Amniotic epithelial cell (primary cell): ENCODE measurements at regions not wholly inside any gene's neighbourhood (a gene's known extent, or its start where the extent isn't known, plus 50 kb on each side); places are given as distances from the start of the nearest gene placed in this dataset.

ENCODE experiments used
- DNase-seq: peaks from one replicate; pipeline ENCODE4 v3.0.0-alpha.2; 2010; ENCODE audit warnings: low read depth

- no peak for DNase-seq
Measured at GRCh38 chr22:49238181-49239141, 589.2 kb downstream of the BRD1 start.

DNA sequence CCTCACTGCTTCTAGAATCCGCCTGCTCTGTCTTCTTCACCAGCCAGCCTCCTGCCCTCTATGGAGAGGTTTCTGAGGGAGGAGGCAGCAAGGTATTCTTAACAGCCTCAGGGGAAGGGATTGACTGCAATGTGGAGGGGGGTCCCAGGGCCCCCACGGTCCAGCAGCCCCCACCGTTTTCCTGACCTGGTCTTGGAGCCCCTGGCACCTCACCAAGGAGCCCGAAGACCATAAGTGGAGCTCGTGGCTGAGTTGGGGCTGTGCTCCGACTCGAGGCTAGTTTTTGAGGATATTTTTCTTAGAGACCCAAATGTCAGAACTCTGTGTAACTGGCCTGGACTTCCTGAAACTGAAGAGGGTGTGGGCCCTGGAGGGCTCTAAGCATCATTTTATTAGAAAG, 590.0 kb downstream of the BRD1 start:
- no peak for DNase-seq

DNA sequence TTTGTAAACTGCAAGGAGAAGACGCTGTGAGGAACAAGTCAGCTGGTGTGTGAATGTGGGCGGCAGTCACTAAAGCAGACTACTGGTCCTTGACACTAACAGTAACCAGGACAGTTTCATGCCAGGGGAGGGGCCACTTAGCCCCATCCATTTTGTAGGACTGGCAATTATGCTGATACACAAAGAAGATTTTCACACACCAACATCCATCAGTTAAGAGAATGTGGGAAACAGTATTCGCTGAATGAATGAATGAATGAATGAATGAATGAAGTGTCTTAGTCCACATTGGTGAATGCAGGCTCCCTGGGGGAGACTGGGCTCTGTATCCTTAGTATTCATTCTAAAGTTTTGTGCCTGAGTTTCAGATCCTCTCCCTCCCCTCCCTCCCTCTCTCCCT, 590.4 kb downstream of the BRD1 start:
- no peak for DNase-seq

- DNase-seq: no peak
Measured at GRCh38 chr22:49236541-49237075, 591.1 kb downstream of the BRD1 start.

DNA sequence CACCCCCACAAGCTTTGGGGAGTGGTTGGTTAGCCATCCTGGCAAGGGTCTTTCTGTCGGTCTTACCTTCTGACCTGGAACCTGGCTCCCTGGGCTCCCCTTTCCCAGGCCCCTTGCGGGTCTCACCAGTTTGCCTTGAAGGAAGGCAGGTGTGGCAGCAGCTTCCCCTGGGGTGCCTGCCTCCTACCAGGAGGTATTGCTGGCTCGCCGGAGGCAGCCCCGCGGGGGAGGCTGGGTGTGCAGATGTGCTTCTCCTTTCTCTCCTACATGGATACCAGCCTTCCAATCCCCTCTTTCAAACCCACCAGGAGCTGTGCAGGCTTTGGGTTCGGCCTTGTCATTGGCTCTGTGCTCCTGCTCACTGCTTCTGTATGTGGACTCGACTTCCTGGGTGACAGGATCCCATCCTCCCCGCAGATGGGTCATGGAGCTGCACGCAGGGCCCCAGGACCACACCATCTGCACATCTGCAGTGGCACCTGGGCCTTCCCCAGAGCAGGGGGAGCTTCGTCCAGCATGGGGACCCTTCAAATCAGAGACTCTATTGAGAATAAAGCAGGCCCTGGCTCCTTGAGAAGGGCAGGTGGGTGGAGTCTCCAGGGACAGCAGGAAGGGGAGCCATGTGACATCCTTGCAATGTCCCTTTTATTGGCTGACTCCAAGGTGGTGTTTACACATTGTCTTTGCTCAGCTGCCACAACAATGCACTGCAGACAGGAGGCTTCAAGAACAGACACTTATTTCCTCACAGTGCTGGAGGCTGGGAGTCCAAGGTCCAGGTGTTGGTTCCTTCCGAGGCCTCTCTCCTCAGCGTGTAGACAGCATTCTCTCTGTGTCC, 592.0 kb downstream of the BRD1 start:
- no peak for DNase-seq

- DNase-seq: no peak
Measured at GRCh38 chr22:49234459-49234858, 593.2 kb downstream of the BRD1 start.

- DNase-seq: no peak
Measured at GRCh38 chr22:49233507-49234100, 594.1 kb downstream of the BRD1 start.

DNA sequence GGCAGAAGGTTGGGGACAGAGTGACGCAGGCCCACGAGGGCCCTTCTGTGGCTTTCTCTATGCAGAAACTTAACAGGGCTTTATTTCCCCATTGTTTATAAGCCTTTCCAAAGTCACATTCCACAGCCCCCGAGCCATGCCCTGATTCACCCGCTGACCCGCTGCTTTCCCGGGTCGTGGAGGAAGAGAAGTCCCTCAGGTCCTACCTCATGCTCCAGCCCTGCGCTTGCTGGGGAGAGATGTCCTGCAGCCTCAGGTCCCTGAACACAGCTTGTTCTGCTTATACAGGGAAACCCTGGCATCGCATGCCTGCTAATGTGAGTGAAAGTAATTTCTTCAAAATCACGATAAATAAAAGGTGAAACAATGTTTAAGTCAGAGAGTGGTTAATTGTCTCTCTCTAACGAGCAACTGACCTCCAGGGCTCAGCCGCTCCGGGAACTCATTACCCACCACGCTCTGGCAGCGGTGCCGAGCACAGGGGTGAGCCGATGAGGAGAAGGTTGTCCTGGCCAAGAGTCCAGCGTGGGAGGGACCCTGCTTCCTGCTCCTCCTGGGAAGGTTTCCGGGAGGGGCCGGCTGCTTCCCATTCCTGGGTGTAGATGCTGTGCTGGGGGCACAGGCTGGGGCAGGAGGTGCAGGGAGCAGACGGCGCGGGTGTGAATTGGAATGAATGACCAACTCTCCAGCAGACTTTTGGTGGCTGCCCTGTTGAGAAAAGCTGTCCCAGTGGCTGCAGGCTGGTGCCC, 595.2 kb downstream of the BRD1 start:
- no peak for DNase-seq

DNA sequence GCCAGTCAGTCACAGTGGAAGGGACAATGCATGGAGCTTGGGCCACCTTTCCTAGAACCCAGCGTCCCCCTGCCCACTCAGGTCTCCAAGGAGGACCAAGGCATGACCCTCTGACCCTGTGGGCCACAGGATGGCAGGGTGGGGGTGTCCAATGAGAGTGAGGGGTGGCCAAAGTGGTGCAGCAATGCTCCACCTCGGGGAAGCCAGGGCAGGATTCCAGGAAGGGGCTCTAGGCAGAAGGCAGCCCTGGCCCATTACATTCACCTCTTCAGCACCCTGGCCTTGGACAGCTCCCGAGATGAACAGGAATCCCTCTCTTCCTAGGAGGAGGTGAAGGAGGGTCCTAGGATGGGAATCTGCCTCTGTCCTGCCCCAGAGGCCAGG, 597.5 kb downstream of the BRD1 start:
- DNase-seq: no peak

GRCh38 chr22:49229483-49230193, 598.0 kb downstream of the BRD1 start:
- no peak for DNase-seq

DNA sequence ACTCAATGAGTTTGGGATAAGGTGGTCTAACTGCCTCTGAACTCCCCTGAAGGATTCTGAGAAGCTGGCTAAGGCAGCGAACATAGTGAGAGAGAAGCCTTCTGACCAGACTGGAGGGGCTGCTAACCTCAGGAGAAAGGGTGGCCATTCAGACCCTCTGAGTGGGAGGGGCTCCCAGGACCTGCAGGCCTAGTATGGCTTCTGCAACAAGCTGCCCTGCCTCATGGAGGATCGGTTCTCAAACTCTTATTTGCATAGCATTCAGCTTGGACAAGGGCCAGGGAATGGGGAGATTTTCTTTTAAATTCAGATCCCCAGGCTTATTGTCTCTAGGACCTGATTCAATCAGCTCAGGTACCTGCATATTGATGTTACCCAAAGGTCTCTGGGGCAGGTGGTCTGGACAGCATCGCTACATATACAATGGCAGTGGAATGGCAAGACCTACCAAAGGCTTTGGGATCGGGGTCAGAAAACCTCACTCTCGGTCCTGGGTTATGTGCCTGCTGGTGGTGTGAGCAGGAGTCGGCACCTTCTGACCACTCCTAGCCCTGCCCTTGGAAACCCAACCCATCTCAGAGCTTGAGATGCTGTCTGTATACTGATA, 599.1 kb downstream of the BRD1 start:
- DNase-seq: no peak

DNA sequence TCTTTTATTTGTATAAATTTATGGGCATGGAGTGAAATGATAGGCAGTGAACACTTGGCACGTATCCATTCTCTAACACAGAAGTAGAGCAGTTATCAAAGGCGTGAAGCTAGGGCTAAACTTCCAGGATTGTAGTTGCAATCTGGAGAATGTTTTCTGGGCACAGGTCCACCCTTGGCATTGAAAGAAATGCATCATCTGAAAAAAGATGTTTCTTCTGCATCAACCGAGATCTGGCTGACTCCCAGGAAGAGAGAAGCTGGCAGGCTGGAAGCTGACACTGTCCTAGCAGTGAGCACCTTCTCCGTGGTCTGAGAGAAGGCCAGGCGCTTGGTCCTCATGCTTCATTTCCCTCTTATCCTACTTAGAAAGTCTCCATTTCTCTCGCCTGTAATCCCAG, 600.0 kb downstream of the BRD1 start:
- DNase-seq: no peak

- DNase-seq: no peak
Measured at GRCh38 chr22:49226096-49226495, 601.6 kb downstream of the BRD1 start.

- DNase-seq: no peak
Measured at GRCh38 chr22:49224243-49224642, 603.4 kb downstream of the BRD1 start.

DNA sequence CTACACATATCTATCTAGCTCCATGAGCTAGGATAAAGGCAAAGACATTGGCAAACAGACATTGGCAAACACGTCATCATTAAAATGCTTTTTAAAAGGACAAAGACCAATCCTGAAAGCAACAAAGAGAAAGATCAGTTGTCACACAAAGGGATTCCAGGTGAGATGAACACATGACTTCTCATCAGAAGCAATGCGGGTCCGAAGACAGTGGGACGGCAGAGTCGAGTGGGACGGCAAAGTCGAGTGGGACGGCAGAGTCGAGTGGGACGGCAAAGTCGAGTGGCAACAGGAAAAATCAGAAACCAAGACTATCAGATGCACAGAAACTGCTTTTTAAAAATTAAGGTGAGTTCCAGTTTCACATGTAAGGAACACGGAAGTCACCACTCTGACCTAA, 609.5 kb downstream of the BRD1 start:
- DNase-seq: no peak

DNA sequence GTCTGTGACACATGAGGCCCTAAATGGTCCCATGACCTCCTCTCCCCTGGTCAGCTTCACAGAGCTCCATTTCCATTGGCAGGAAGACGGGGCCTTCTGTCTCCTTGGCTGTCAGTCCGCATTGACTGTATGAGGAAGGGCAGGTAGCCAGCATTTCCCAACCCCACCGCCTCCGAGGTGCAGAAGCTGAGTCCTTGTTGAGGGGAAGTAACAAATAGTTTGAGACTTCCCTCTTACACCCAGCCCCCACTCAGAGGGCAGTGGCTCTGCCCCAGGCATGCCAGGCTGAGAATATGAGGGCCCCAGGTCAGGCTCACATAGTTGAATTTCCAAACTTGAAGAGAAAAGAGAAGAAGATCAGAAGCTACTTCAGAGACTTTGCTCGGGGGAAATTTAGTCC, 611.1 kb downstream of the BRD1 start:
- DNase-seq: no peak

DNA sequence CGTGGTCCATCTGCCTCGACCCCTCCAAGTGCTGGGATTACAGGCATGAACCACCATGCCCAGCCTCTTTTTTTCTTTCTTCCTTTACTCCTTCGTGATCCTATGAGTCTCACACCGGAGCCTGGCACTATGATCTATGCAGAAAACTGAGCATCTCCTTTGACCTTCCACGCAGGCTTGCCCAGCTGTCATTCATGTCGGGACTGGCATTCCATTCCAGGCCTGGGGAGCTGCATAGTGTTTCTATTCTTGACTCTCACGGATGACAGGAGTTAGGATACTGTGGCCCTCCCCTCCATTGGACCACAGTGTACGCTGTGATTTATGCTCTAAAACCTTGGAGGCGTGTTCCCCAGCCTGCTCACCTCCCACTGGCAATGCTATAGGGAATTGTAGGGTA, 611.8 kb downstream of the BRD1 start:
- DNase-seq: no peak

- no peak for DNase-seq
Measured at GRCh38 chr22:49214976-49215375, 612.7 kb downstream of the BRD1 start.

- DNase-seq: no peak
Measured at GRCh38 chr22:49213731-49214352, 613.8 kb downstream of the BRD1 start.

- DNase-seq: no peak
Measured at GRCh38 chr22:49212466-49212865, 615.2 kb downstream of the BRD1 start.
